ENCODE measurements at regions not wholly inside any gene's neighbourhood (a gene's known extent, or its start where the extent isn't known, plus 50 kb on each side); places are given as distances from the start of the nearest gene placed in this dataset.
A peak's percentile ranks its signal among the peaks of the same experiment; 100 is the strongest.

GRCh38 chr14:94701861-94702370, 68.0 kb downstream of the GSC start:
- Histone ChIP-seq H3K79me2 (ENCODE audit: low read depth) (no peaks in the 10 kb centered on the region), H2AFZ (replicated peaks) (no peak overlapping the region), H3K27me3 (no peaks in the 10 kb centered on the region), H4K20me1 (ENCODE audit: low read depth) (no peaks in the 10 kb centered on the region), H3K9ac (no peak overlapping the region), H3K36me3 (no peaks in the 10 kb centered on the region), H3F3A (ENCODE audit: low read depth) (peaks cover 10% of the 10 kb centered on the region), H3K9me3 (ENCODE audit: low read depth) (no peaks in the 10 kb centered on the region), H3K4me1 (peaks cover 10% of the 10 kb centered on the region), H3K4me2 (no peak overlapping the region), H3K4me3 (no peak overlapping the region), H3K27ac (no peak overlapping the region)
- Mint-ChIP-seq H3K27ac (no peak overlapping the region), H3K36me3 (no peaks in the 10 kb centered on the region), H3K27me3 (ENCODE audit: insufficient read depth, low read depth) (peaks cover 10% of the 10 kb centered on the region), H3K9me3 (no peaks in the 10 kb centered on the region), H3K4me1 (peaks cover 16% of the 10 kb centered on the region), H3K4me3 (no peak overlapping the region)
- no peak for TF ChIP-seq CTCF (IDR thresholded peaks at IDR 0.05)
- TF ChIP-seq EZH2 (IDR thresholded peaks at IDR 0.05) = no peak
- no peak for TF ChIP-seq EZH2phosphoT487 (IDR thresholded peaks at IDR 0.05)
- DNase-seq (ENCODE audit: low spot score) = no peak

- Histone ChIP-seq H3K9ac (no peak overlapping the region), H3K4me3 (no peak overlapping the region), H4K20me1 (ENCODE audit: low read depth) (no peaks in the 10 kb centered on the region), H3F3A (ENCODE audit: low read depth) (peaks cover 10% of the 10 kb centered on the region), H3K27ac (no peak overlapping the region), H3K79me2 (ENCODE audit: low read depth) (no peaks in the 10 kb centered on the region), H3K27me3 (no peaks in the 10 kb centered on the region), H2AFZ (replicated peaks) (no peak overlapping the region), H3K4me1 (peaks cover 10% of the 10 kb centered on the region), H3K9me3 (ENCODE audit: low read depth) (no peaks in the 10 kb centered on the region), H3K36me3 (no peaks in the 10 kb centered on the region), H3K4me2 (peak overlapping the region; percentile 20)
- peaks cover 12% of the 10 kb centered on the region for H3K27me3 Mint-ChIP-seq (ENCODE audit: insufficient read depth, low read depth)
- H3K27ac Mint-ChIP-seq = no peak overlapping the region
- H3K36me3 Mint-ChIP-seq = no peaks in the 10 kb centered on the region
- peak; percentile 70 for DNase-seq (ENCODE audit: low spot score)
- H3K4me3 Mint-ChIP-seq = no peak overlapping the region
- H3K9me3 Mint-ChIP-seq = no peaks in the 10 kb centered on the region
- no peak for TF ChIP-seq CTCF (IDR thresholded peaks at IDR 0.05)
- TF ChIP-seq EZH2phosphoT487 (IDR thresholded peaks at IDR 0.05) = peak; percentile 31
- peaks cover 14% of the 10 kb centered on the region for H3K4me1 Mint-ChIP-seq
These were observed 69.6 kb downstream of the GSC start for GRCh38 chr14:94700336-94700735.

GRCh38 chr14:94699831-94700230, 70.1 kb downstream of the GSC start:
- no peak overlapping the region for H3K9ac ChIP-seq
- H3K4me1 ChIP-seq = peaks cover 10% of the 10 kb centered on the region
- H2AFZ ChIP-seq (replicated peaks) = no peak overlapping the region
- no peaks in the 10 kb centered on the region for H3K27me3 ChIP-seq
- Mint-ChIP-seq H3K4me1 (peaks cover 14% of the 10 kb centered on the region), H3K4me3 (no peak overlapping the region), H3K36me3 (no peaks in the 10 kb centered on the region), H3K9me3 (no peaks in the 10 kb centered on the region), H3K27me3 (ENCODE audit: insufficient read depth, low read depth) (peaks cover 12% of the 10 kb centered on the region), H3K27ac (peak overlapping the region; percentile 13)
- H3K27ac ChIP-seq = no peak overlapping the region
- TF ChIP-seq CTCF (IDR thresholded peaks at IDR 0.05) (no peak), EZH2phosphoT487 (IDR thresholded peaks at IDR 0.05) (no peak), EZH2 (IDR thresholded peaks at IDR 0.05) (no peak)
- H3K4me3 ChIP-seq = no peak overlapping the region
- no peaks in the 10 kb centered on the region for H3K36me3 ChIP-seq
- H3K4me2 ChIP-seq = peak overlapping the region; percentile 20
- H3K9me3 ChIP-seq (ENCODE audit: low read depth) = no peaks in the 10 kb centered on the region
- no peaks in the 10 kb centered on the region for H3K79me2 ChIP-seq (ENCODE audit: low read depth)
- no peaks in the 10 kb centered on the region for H4K20me1 ChIP-seq (ENCODE audit: low read depth)
- no peak for DNase-seq (ENCODE audit: low spot score)
- H3F3A ChIP-seq (ENCODE audit: low read depth) = peaks cover 10% of the 10 kb centered on the region

Measured in neural progenitor cell (in vitro differentiated cells).